ENCODE measurements at regions not wholly inside any gene's neighbourhood (a gene's known extent, or its start where the extent isn't known, plus 50 kb on each side); places are given as distances from the start of the nearest gene placed in this dataset.

DNA sequence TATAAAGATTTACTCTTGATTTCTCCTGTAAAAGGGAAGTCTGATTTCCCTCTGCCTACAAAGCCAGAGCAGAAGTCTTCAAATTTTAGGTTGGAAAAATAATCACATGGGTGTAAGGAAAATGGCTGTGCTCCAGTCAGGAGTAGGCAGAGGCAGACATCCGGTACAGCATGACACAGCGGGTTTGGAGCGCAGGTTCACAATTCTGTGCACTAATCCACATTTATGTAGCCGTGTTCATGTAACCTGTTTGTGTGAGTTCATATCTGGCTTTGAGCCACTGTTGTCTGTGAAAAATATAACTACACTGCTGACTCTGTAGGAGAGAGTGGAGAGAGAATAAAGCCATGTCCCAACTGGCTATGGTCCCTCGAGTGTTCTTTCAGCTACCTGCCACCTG lies 248.0 kb downstream of the CASP12 start:
- TF ChIP-seq CTCF (IDR thresholded peaks at IDR 0.05) (no peak), POLR2AphosphoS5 (IDR thresholded peaks at IDR 0.05) (no peak)

Data from stomach (tissue), 4 donors.